GM19324 (cell line): ENCODE measurements at regions not wholly inside any gene's neighbourhood (a gene's known extent, or its start where the extent isn't known, plus 50 kb on each side); places are given as distances from the start of the nearest gene placed in this dataset.

Source experiments
- ATAC-seq: cut with Tn5 transposase; IDR thresholded peaks from one replicate; pipeline ENCODE4 v1.9.1; 2021; ENCODE audit warnings: mild to moderate bottlenecking, moderate library complexity; ENCODE audit not compliant: unreplicated experiment, low FRiP score

DNA sequence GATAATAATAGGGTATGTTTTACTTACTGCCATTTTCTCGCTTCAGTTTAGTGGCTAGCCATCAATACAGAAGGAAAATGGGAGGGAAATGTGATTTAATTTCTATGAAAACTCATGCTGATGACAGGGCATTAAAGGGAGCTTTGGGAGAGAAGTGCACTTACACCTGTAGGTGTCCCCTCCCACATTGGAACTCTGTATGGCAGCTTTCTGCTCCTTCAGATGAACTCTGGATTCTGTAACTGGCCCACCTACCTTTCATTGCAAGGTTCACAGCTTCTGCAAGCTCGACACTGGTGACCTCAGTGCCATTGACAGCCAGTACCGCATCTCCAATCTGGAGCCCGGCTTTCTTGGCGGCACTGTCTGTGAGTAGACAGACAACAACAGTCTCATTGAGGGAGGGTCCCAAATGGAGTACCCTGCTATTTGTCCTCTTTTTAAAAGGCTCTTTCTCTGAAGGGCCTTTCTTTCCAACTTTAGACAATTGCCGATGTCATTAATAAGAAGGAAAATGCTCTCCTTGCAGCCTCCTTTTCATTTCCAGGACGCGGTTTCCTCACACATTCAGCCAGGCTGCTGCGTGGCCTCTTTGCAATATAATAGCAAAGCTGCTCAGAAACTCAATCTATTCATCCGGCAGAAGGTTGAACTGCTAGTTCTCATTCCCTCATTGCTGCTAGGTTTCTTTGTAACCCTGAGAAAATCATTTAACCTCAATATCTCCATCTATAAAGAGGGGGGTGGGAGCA, 63.6 kb downstream of the NUDT12 start:
- no peak for ATAC-seq

DNA sequence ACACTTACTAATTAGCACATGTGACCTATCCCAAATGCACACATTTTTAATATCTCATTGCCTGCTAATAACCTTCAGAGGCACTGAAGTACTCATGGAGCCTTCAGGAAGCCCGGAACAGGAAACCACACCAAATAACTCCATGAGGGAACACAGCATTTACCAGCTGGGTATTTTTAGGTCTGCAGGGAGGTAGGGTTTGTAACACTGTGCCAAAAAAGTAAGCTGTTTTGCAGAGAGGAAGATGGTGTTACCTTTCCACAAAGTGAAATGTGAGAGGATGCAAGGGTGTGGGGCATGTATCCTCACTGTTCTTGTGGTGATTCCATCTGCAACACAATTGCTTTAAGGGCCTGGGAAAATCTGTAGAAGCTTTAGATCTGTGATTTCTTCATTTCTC, 64.4 kb downstream of the NUDT12 start:
- ATAC-seq, result no peak

DNA sequence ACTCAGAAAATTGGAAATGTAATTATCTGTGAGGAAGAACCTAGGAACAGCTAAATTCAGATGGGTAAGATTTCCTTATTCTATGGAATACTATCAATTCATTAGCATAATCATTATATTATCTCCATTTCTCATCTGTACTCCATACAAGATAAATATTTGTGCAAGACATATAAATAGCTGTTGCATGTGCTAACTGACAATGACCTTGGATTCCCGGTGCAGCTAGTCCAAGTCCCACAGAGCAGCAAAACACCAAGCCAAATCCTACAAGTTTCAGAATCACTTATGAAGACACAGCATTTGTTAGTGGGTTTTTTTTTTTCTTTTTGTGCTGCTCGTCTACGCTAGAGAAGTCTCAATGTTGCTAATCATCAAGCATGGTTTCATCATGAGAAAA, 64.8 kb downstream of the NUDT12 start:
- ATAC-seq, result no peak

DNA sequence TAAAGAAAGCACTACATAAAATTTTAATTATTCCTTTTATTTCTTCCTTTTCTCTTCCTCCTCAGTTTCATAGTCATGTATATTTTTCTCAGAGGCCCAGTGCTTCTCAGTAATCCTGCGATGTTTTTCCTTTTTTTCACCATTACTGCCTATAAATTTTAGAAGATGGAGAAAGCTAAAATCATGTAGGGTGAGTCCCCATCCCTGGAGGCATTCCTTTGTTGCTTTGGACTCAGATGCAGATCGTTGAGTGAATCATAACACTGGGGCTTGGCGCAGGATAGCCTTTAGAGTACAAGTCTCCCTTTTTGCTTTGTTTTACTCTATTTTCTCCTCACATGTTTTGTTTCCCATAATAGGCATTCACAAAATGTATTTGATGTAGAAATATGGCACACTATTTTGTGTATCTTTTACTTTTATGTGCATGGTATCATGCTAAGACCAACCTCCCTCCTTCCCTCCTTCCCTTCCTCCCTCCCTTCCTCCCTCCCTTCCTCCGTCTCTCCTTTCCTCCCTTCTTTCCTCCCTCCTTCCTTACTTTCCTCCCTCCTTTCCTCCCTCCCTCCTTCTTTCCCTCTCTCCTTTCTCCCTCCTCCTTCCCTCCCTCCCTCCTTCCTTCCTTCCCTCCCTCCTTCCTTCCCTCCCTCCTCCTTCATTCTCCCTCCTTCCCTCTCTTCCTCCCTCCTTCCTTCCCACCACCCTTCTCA, 72.4 kb downstream of the NUDT12 start:
- no peak for ATAC-seq

DNA sequence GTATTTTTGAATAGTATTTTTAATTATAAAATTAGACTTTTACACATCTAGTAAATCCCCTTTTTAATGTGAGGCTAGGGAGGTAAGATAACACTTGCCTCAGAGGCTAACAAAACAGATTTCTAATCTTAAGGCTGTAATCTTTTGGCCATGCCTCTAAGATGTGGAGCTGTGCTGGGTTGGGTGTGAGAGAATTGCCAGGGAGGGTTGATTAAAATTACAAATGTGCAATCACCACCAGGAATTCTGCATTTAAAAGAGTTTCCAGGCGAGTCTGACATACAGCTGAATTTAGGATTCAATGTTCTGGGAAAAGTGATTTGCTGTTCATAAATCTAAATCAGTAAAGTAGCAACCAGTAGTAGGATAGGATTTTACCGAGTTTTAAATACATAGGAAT, 73.3 kb downstream of the NUDT12 start:
- no peak for ATAC-seq

DNA sequence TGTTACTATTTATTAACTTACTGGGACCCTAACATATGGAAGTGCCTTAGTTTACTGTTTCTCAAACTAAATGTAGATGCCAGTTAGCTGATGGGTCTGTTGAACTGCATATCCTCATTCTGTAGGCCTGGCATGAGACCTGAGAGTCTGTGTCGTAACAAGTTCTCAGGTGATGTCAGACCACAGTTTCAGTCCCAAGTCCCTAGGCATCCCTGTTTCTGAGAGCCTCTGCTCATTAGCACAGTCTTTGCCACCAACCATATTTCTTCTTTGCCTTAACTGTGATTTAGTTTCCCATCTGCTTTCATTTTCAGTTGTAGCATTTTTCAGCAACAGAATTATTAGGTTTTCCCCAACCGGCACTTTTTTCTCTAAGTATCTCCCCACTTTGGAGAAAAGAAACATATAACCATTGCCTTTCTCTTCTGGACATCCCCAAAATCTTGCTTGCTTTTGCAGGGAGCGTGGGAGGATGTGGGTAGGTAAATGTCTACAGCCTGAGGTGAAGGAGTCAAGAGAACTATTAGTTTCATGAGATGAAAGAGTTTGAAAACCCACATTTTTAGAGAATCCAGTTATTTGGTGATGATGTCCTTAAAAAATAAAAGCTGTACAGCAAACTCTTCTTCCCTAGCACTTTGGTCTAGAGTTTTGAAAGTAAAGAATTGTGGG, 74.6 kb downstream of the NUDT12 start:
- no peak for ATAC-seq

DNA sequence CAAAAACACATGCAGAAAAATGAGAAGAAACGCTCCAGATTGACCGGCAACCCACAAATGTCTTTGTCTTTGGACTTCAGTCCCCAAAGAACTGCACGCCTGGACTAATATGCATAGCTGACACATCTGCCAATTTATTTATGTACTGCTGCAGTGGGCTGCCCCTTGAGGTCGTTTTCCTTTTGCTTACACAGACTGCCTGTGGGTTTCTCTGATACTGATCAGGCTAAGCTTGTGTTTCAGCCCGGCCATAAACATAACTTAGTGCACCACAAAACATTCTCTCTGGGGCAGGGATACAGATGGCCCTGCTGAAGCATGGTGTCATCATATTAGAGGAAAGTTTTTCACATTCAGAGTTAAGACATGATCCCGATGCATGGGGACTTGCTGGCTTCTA, 75.4 kb downstream of the NUDT12 start:
- no peak for ATAC-seq

DNA sequence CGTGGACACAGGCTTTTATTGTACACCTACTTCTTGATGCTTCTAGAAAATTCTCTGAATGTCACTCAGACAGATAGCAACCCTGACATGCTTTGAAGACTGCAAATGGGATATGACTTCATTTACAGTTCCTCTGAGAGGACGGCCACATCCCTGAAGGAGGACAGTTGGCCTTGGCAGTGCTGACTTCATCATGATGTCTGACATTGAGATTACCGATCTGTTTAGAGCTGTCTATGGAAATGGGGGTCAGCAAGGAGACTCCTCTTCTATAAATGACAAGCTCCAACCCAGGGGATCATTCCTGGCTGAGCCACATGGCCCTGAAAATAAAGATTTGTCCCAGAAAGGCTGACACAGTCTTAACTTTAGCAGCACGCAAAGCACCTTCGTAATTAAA, 75.8 kb downstream of the NUDT12 start:
- ATAC-seq, result no peak

DNA sequence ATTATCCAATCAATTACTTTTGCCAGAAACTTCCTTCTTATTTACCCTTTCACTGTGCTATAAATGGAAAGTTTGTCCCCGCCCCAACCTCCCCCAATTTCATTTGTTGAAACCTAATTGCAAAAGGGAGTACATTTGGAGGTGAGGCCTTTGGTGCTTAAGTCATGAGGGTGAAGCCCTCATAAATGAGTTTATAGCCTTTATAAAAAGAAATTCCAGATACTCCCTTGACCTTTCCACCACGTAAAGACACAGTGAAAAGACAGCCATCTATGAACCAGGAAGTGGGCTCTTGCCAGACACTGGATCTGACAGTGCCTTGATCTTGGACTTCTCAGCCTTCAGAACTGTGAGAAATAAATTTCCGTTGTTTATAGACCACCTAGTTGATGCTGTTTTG, 82.3 kb downstream of the NUDT12 start:
- no peak for ATAC-seq

DNA sequence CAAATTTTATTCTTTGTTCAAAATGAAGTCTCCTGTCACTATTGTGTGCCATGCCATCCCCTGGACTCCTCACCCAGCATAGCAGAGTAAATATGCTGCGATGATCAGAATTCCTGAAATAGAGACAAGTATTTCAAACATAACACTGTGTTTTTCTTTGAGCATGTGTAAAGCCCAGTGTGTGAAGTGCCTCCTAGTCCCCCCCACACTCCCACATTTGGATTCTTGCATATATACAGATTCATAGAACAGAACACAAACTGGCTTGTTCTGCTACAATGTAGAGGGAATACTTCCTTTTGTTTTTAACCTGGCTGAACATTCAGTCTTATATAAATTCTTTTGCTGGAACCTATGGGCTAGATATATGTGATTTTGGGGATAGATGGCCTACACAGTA, 84.9 kb downstream of the NUDT12 start:
- ATAC-seq, result no peak

DNA sequence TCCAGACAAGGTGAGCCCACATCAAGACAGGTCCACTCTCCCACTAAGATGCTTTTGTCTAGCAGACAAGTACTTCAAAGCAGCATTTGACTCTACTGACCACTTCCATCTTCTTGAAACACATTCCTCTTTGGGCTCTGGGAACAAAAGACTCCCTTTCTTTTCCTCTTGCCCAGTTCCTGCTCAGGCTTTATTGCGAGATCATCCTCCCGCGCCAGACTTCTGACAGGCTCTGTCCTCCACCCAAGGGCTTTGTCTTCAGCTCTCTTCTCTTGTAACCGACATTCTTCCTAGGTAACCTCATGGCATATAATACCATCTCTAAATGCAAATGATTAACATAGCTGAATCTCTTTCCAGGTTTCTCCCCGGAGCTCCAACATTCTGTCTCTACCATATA, 85.8 kb downstream of the NUDT12 start:
- no peak for ATAC-seq

DNA sequence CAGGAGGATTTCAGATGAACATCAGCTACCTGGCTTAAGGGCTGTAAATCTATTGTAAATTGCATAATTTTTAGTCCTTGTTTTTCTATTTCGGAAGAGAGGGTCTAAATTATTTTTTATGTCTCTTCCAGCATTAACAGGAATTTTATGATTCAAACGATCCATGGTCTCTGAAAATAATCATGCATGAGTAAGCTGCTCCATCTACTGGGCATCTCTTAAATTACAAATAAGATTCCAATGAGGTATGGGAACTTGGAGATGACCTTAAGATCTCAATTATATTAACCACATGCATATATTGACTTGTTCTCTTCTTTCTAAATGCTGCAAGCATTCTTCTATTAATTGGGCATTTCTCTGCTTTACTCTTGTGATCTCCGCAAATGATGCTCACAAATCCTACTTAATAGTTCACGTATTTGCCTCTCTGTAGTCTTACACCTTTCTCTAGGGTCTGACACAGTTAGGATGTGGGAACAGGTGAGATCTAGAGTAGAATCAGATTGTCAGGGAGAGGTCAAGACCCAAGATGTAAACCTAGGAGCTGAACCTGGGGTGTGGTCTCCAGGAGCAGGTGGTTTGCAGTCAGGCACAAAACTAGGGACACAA, 86.9 kb downstream of the NUDT12 start:
- peak; percentile 48 for ATAC-seq

DNA sequence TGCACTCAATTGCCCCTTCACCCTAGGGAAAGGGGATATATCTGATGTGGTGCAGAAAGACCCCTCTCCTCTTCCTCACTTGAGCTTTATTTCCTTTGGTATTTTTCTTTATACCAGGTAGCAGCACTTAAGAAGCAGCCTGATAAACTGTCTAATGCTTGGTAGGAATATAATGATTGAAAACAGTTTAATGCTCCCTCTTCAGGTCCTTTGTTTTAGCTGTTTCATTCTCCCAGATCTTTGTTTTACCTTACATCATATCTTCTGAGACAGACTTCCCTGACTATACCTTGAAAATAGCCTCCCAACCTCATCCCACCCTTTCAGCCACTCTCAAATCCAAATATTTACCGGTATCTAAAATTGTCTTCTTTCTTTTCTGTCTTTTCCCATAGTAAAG, 87.9 kb downstream of the NUDT12 start:
- ATAC-seq, result no peak

DNA sequence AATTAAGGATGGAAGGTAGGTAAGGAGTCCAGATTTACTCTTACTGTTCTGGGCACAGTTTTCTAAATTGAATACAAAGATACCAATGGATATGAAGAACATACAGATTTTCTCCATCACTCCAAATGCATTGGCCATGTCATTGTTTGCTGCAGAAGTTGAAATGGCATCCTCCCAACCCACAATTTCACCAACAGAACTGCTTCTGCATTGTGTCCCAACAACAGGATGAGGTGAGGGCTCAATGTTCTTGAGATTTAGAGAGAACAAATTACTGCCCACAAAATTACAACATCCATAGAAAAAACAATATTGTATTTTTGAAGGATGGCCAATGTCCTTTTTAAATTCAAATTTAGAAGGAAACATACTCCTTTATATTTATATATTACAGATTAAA, 88.9 kb downstream of the NUDT12 start:
- ATAC-seq, result no peak

DNA sequence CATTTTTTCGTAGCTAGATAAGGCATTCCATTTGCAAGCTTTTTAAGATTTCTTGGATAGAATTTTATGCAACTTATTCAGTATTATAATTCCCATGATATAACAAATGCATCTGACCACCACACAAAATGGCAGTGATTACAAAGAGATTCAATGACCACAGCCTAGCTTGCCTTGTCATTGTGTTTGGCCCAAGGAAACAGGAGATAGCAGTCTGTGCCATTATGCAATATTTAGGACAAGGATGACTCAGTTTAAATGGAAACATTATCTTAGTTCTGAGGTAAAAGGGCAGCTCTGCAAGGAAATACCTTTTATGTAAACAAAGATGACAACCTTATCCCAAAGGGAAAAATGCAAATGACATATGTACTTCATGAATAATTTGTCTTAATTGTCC, 89.8 kb downstream of the NUDT12 start:
- ATAC-seq, result no peak

DNA sequence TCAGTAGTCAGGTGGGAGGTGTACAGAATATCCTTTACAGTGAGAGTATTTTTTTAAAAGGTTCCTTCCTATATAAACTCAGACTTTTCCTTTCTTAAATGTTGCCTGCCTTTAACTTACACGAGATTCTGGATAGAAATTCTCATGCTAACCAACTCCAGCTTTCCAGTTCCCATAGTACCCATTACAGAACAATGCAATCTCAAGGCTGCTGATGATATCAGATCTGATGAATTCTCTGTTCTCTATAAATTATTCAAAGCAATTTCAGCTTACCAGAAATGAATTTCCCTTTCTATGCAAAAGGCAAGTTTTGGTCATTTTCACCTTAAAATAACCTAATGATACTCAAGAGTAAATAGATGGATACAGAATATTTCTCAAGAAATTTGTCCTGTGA, 90.3 kb downstream of the NUDT12 start:
- no peak for ATAC-seq

DNA sequence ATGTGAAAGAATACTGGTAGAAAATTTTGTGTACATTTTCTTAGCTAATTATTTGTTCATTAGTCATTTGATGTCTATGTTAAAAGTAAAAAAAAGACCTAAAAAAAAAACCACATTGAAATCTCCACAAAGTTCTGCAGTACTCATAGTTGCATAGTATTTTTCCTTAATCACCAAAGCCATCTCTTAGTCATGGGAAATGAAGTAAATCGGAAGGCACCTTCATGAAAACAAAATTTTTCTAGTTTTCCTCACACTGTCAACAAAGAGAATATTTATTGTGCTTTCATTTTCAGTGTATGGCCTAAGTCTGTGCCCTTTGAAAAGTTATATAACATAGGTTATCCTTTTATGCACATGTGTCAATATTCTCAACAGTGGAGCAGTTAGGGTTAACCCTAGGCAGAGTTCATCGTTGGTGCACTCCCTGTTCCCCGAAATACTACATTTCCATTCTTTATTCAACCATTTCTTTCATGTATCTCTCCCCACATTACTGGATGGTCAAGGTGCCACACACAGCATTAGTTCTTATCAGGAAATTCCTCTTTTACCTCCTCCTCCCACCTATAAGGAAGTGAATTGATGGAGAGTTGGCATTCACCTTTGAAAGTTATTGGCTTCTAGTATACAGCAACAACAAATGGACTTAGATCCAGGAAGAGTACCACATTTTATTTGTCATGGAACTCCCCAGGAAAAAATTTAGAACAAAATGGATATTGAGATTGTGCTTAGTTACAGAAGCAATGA, 93.1 kb downstream of the NUDT12 start:
- ATAC-seq, result no peak

DNA sequence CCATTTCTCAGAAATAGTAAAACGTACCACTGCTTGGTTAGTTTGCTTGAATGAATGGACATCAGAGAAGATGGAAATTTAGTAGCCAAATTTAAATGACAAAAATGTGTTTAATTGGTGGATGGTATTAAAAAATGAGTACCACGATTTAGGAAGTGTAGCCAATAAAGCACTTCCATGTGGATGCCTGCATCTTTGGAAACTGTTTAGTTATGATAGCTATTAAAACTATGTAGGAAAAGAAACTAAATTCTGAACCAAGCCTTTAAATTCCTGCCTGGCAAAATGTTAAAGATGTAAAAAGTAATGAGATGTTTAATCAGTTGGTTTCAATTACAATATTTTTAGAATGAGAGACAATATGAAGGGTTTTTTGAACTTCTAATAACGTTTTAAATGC, 94.8 kb downstream of the NUDT12 start:
- ATAC-seq, result no peak

DNA sequence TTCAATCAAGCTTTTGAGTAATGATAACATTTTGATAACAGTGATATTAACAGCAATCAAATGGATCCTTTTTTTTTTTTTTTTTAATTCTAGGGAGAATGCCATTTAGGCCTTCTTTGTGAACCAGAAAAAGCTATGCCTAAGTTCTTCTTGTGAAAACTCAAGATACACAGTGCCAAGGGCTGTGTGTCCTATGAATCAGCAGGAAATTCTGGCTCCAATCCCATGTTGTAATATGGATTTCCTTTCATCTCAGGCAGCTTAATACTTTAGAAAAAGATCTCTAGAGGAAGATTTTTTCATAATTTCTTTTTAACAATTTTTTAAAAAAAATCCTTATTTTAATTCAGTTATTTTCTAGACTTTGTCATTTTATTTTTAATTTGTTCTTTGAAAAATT, 96.1 kb downstream of the NUDT12 start:
- no peak for ATAC-seq

DNA sequence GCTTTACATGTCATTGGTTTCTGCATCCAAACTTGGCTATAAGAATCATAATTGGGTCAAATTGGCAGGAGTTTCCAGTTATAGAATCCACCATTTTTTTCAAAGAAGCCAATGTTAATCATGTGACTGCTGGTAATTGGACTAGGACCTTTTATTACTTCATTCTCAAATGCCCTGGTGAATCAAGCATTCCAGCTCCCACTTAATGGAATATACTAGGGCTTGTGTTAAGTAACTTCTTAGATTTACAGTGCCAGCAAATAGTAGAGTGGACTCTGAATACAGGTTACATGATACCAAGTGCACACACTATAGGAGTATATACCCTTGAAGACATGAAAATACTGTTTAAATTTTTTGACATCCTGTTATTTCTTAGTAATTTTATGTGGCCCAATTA, 96.7 kb downstream of the NUDT12 start:
- no peak for ATAC-seq
